Ishikawa (cell line): ENCODE measurements at regions not wholly inside any gene's neighbourhood (a gene's known extent, or its start where the extent isn't known, plus 50 kb on each side); places are given as distances from the start of the nearest gene placed in this dataset.

ENCODE experiments used
- CEBPB ChIP-seq: IDR thresholded peaks from 2 replicates; pipeline ENCODE4 v1.6.1; 2012
- CREB1 ChIP-seq: IDR thresholded peaks from 2 replicates; pipeline ENCODE4 v1.6.1; 2012; ENCODE audit warnings: low read depth
- EGR1 ChIP-seq: IDR thresholded peaks from 2 replicates; pipeline ENCODE4 v1.6.1; 2012
- EP300 ChIP-seq: IDR thresholded peaks from 2 replicates; pipeline ENCODE4 v1.6.1; 2012; ENCODE audit warnings: borderline replicate concordance
- FOXM1 ChIP-seq: IDR thresholded peaks from 2 replicates; pipeline ENCODE4 v1.6.1; 2012; ENCODE audit warnings: low read depth, borderline replicate concordance
- NFIC ChIP-seq: IDR thresholded peaks from 2 replicates; pipeline ENCODE4 v1.6.1; 2012
- RAD21 ChIP-seq: IDR thresholded peaks from 2 replicates; pipeline ENCODE4 v1.6.1; 2012; ENCODE audit warnings: low read depth
- TAF1 ChIP-seq: IDR thresholded peaks from 2 replicates; pipeline ENCODE4 v1.6.1; 2012; ENCODE audit warnings: low read depth, mild to moderate bottlenecking
- TCF12 ChIP-seq: IDR thresholded peaks from 2 replicates; pipeline ENCODE4 v1.6.1; 2012; ENCODE audit warnings: low read depth
- TEAD4 ChIP-seq: IDR thresholded peaks from 2 replicates; pipeline ENCODE4 v1.6.1; 2012
- YY1 ChIP-seq: IDR thresholded peaks from 2 replicates; pipeline ENCODE4 v1.6.1; 2012; ENCODE audit warnings: low read depth
- ZBTB7A ChIP-seq: IDR thresholded peaks from 2 replicates; pipeline ENCODE4 v1.6.1; 2012; ENCODE audit warnings: low read depth
- TF ChIP-seq, protein P1 (sequence below): IDR thresholded peaks from 2 replicates; pipeline ENCODE4 v1.6.1; 2012
- TF ChIP-seq, protein P2 (sequence below): IDR thresholded peaks from 2 replicates; pipeline ENCODE4 v1.6.1; 2012; ENCODE audit warnings: low read depth, mild to moderate bottlenecking
- TF ChIP-seq, protein P3 (sequence below): IDR thresholded peaks from 2 replicates; pipeline ENCODE4 v1.6.1; 2012

GRCh38 chr7:14092331-14092730 is 102.9 kb upstream of the ETV1 start:
- TF ChIP-seq, protein P1, sequence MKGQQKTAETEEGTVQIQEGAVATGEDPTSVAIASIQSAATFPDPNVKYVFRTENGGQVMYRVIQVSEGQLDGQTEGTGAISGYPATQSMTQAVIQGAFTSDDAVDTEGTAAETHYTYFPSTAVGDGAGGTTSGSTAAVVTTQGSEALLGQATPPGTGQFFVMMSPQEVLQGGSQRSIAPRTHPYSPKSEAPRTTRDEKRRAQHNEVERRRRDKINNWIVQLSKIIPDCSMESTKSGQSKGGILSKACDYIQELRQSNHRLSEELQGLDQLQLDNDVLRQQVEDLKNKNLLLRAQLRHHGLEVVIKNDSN = no peak
- no peak for TF ChIP-seq NFIC
- TF ChIP-seq, protein P2, sequence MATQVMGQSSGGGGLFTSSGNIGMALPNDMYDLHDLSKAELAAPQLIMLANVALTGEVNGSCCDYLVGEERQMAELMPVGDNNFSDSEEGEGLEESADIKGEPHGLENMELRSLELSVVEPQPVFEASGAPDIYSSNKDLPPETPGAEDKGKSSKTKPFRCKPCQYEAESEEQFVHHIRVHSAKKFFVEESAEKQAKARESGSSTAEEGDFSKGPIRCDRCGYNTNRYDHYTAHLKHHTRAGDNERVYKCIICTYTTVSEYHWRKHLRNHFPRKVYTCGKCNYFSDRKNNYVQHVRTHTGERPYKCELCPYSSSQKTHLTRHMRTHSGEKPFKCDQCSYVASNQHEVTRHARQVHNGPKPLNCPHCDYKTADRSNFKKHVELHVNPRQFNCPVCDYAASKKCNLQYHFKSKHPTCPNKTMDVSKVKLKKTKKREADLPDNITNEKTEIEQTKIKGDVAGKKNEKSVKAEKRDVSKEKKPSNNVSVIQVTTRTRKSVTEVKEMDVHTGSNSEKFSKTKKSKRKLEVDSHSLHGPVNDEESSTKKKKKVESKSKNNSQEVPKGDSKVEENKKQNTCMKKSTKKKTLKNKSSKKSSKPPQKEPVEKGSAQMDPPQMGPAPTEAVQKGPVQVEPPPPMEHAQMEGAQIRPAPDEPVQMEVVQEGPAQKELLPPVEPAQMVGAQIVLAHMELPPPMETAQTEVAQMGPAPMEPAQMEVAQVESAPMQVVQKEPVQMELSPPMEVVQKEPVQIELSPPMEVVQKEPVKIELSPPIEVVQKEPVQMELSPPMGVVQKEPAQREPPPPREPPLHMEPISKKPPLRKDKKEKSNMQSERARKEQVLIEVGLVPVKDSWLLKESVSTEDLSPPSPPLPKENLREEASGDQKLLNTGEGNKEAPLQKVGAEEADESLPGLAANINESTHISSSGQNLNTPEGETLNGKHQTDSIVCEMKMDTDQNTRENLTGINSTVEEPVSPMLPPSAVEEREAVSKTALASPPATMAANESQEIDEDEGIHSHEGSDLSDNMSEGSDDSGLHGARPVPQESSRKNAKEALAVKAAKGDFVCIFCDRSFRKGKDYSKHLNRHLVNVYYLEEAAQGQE = no peak
- no peak for TF ChIP-seq TCF12
- no peak for TF ChIP-seq CREB1
- TF ChIP-seq, protein P3, sequence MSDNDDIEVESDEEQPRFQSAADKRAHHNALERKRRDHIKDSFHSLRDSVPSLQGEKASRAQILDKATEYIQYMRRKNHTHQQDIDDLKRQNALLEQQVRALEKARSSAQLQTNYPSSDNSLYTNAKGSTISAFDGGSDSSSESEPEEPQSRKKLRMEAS = no peak
- no peak for TF ChIP-seq TAF1
- TF ChIP-seq EP300 = no peak
- no peak for TF ChIP-seq YY1
- no peak for TF ChIP-seq EGR1
- TF ChIP-seq ZBTB7A = no peak
- no peak for TF ChIP-seq FOXM1
- TF ChIP-seq CEBPB = no peak
- no peak for TF ChIP-seq TEAD4
- TF ChIP-seq RAD21 = no peak

GRCh38 chr7:14085901-14086300 is 96.4 kb upstream of the ETV1 start:
- TF ChIP-seq TAF1 (no peak), EP300 (no peak)
- TF ChIP-seq, protein P2 = no peak

DNA sequence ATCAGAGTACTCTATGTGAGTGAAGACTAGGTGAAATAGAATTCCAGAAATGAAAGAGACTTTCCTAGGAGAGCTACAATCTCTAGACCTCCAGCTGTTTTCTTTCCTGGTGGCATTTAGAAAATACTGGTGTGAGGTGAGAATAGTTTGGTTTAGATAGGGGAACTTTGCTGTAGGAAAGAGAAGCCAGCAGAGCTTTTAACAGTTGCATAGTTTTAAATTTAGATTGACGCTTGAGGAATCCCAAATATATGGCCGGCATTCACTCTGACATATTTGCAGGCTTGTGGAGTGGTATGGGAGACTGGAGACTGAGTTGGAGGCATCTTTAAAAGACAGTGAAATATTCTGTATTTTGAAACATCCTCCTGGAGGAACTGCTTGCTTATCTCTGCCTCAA is 94.3 kb upstream of the ETV1 start:
- TF ChIP-seq RAD21 (no peak), TCF12 (no peak), TEAD4 (no peak), TAF1 (no peak), ZBTB7A (no peak), NFIC (no peak), CREB1 (no peak), CEBPB (no peak), FOXM1 (no peak), EP300 (no peak), YY1 (no peak), EGR1 (no peak)
- TF ChIP-seq, protein P1 = no peak
- TF ChIP-seq, protein P3 = no peak
- TF ChIP-seq, protein P2 = no peak

GRCh38 chr7:14073988-14074387 is 84.5 kb upstream of the ETV1 start:
- TF ChIP-seq TAF1 (no peak), NFIC (no peak), EGR1 (no peak), YY1 (no peak), FOXM1 (no peak), ZBTB7A (no peak), CREB1 (no peak), CEBPB (no peak), TCF12 (no peak)
- TF ChIP-seq, protein P3 = no peak
- TF ChIP-seq, protein P2 = no peak
- TF ChIP-seq, protein P1 = no peak
